Liver (tissue), 3 donors: ENCODE measurements at regions not wholly inside any gene's neighbourhood (a gene's known extent, or its start where the extent isn't known, plus 50 kb on each side); places are given as distances from the start of the nearest gene placed in this dataset.
"Not testable (repeated sequence)": the region's sequence is repeated elsewhere in the genome, so short reads cannot be mapped to it uniquely, and the experiment has no call there.

Experiments
- CTCF ChIP-seq: fragments of 150-350 bp; IDR thresholded peaks from 2 replicates; pipeline ENCODE4 v1.5.1; 2017; ENCODE audit warnings: improper control_type of control experiment, low read depth, low read length; ENCODE audit not compliant: missing input control
- FOXA2 ChIP-seq: IDR thresholded peaks from 2 replicates; pipeline ENCODE4 v1.6.1; 2016; ENCODE audit warnings: antibody characterized with exemption
- MAX ChIP-seq: IDR thresholded peaks from 2 replicates; pipeline ENCODE4 v1.6.1; 2016; ENCODE audit warnings: antibody characterized with exemption
- RAD21 ChIP-seq, 2 donors: IDR thresholded peaks; 2 replicates each; pipeline ENCODE4 v1.6.1; 2016; ENCODE audit warnings: antibody characterized with exemption in 2 of 2, mild to moderate bottlenecking in 2 of 2
- REST ChIP-seq: IDR thresholded peaks from 2 replicates; pipeline ENCODE4 v1.6.1; 2016; ENCODE audit warnings: antibody characterized with exemption, mild to moderate bottlenecking
- TAF1 ChIP-seq: conservative IDR thresholded peaks from 2 replicates; pipeline ENCODE4 v1.6.1; 2016; ENCODE audit warnings: antibody characterized with exemption, mild to moderate bottlenecking
- YY1 ChIP-seq: IDR thresholded peaks from 2 replicates; pipeline ENCODE4 v1.6.1; 2016; ENCODE audit warnings: antibody characterized with exemption, mild to moderate bottlenecking
- donor health status: healthy.
- donor health status: healthy.

DNA sequence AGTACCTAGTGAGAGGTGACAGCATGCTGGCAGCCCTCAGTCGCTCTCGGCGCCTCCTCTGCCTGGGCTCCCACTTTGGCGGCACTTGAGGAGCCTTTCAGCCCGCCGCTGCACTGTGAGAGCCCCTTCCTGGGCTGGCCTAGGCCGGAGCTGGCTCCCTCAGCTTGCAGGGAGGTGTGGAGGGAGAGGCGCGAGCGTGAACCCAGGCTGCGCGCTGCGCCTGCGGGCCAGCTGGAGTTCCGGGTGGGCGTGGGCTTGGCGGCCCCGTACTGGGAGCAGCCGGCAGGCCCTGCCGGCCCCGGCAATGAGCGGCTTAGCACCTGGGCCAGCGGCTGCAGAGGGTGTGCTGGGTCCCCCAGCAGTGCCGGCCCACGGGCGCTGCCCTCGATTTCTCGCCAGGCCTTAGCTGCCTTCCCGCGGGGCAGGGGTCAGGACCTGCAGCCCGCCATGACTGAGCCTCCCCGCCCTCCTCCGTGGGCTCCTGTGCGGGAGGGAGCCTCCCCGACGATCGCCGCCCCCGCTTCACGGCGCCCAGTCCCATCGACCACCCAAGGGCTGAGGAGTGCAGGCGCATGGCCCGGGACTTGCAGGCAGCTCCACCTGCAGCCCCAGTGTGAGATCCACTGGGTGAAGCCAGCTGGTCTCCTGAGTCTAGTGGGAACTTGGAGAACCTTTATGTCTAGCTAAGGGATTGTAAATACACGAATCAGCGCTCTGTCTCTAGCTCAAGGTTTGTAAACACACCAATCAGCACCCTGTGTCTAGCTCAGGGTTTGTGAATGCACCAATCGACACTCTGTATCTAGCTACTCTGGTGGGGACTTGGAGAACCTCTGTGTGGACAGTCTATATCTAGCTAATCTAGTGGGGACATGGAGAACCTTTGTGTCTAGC, 1579.2 kb downstream of the SI start:
- TF ChIP-seq CTCF; FOXA2; YY1; REST; MAX; RAD21 (IDR thresholded peaks at IDR 0.05); TAF1: not testable (repeated sequence)
